HEK293 (cell line): ENCODE measurements at regions not wholly inside any gene's neighbourhood (a gene's known extent, or its start where the extent isn't known, plus 50 kb on each side); places are given as distances from the start of the nearest gene placed in this dataset.

ENCODE experiments used
- KLF1 ChIP-seq: fragments of 450-650 bp; formaldehyde crosslinking; IDR thresholded peaks from 2 replicates; pipeline ENCODE4 v1.5.1; 2016; ENCODE audit warnings: missing biosample characterization, missing genetic modification characterization
- ZNF18 ChIP-seq: fragments of 450-650 bp; formaldehyde crosslinking; IDR thresholded peaks from 2 replicates; pipeline ENCODE4 v1.5.1; 2016; ENCODE audit warnings: missing biosample characterization, missing genetic modification characterization
- TF ChIP-seq, protein P1 (sequence below): fragments of 450-650 bp; formaldehyde crosslinking; IDR thresholded peaks from 2 replicates; pipeline ENCODE4 v1.5.1; 2016; ENCODE audit warnings: missing biosample characterization, missing genetic modification characterization

GRCh38 chr2:10252661-10253060 is 50.0 kb upstream of the HPCAL1 start:
- TF ChIP-seq KLF1 (tag by site-specific recombination), result no peak
- TF ChIP-seq, protein P1, sequence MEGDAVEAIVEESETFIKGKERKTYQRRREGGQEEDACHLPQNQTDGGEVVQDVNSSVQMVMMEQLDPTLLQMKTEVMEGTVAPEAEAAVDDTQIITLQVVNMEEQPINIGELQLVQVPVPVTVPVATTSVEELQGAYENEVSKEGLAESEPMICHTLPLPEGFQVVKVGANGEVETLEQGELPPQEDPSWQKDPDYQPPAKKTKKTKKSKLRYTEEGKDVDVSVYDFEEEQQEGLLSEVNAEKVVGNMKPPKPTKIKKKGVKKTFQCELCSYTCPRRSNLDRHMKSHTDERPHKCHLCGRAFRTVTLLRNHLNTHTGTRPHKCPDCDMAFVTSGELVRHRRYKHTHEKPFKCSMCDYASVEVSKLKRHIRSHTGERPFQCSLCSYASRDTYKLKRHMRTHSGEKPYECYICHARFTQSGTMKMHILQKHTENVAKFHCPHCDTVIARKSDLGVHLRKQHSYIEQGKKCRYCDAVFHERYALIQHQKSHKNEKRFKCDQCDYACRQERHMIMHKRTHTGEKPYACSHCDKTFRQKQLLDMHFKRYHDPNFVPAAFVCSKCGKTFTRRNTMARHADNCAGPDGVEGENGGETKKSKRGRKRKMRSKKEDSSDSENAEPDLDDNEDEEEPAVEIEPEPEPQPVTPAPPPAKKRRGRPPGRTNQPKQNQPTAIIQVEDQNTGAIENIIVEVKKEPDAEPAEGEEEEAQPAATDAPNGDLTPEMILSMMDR (tag by site-specific recombination), result no peak
- TF ChIP-seq ZNF18 (tag by site-specific recombination), result no peak
